K562 (cell line): ENCODE measurements at regions not wholly inside any gene's neighbourhood (a gene's known extent, or its start where the extent isn't known, plus 50 kb on each side); places are given as distances from the start of the nearest gene placed in this dataset.

ENCODE experiments used
- ATAC-seq: fragments of 200-7000 bp; cut with Tn5 transposase; 3 replicates; pipeline ENCODE4 v1.9.1; 2020; ENCODE audit warnings: moderate library complexity
- BruUV-seq: library from RNA; stranded (reverse); fragments of 400-500 nt; replicated peaks from 2 replicates; lab custom pipeline; 2021; lab: Mats Ljungman, UMichigan
- CTCF ChIA-PET: fragments of 300-600 bp; formaldehyde crosslinking; extraction: SDS; loops from one replicate; lab custom pipeline; 2021; ENCODE audit warnings: low intra/inter-chr PET ratio; lab: Yijun Ruan, JAX
- POLR2A ChIA-PET: fragments of 300-600, 350-650 bp; sonication (Branson Sonifier 250); formaldehyde crosslinking; extraction: SDS; loops from one replicate; lab custom pipeline; 2021; ENCODE audit warnings: antibody characterized with exemption, inconsistent platforms; lab: Yijun Ruan, JAX
- DNase-seq, 4 experiments: peaks; one replicate each; pipeline versions ENCODE4 v3.0.0 to v3.0.0-alpha.2; 2011 to 2018; ENCODE audit warnings: low spot score in 3 of 4, mixed read lengths in 3 of 4; ENCODE audit errors: extremely low read depth in 1 of 4
- FAIRE-seq: peaks from 2 replicates; lab custom pipeline; 2011; peaks lifted over from hg19 to GRCh38; lab: Jason Lieb, UNC
- H2AFZ ChIP-seq: 2 replicates; pipeline ENCODE4 v1.6.0; 2011; ENCODE audit warnings: low read depth, low read length, control low read depth, inconsistent platforms
- H3K27ac ChIP-seq: fragments of 200-600 bp; 3 replicates; pipeline ENCODE4 v1.8.0; 2011; ENCODE audit warnings: low read depth, mild to moderate bottlenecking, control low read depth, inconsistent platforms, low read length, moderate library complexity, mixed read lengths; ENCODE audit errors: extremely low read depth
- H3K27me3 ChIP-seq, 2 experiments: fragments of 300-600 bp in 1 of 2; 2 replicates in 1 of 2; 3 replicates in 1 of 2; pipeline versions ENCODE4 v1.6.0 to v1.8.0; 2011; ENCODE audit warnings: inconsistent platforms in 2 of 2, low read length in 2 of 2, mild to moderate bottlenecking in 1 of 2, mixed read lengths in 1 of 2, moderate library complexity in 1 of 2; ENCODE audit not compliant: control insufficient read depth in 2 of 2, insufficient read depth in 2 of 2
- H3K36me3 ChIP-seq: fragments of 300-600 bp; 3 replicates; pipeline ENCODE4 v1.8.0; 2011; ENCODE audit warnings: mild to moderate bottlenecking, low read length, inconsistent platforms; ENCODE audit not compliant: control insufficient read depth, insufficient read depth
- H3K4me1 ChIP-seq, 2 experiments: fragments of 200-600 bp in 1 of 2; replicated peaks in 1 of 2; 2 replicates in 1 of 2; 3 replicates in 1 of 2; pipeline versions ENCODE4 v1.5.1 to v1.8.0; 2011; ENCODE audit warnings: inconsistent platforms in 2 of 2, low read length in 2 of 2, mild to moderate bottlenecking in 1 of 2, mixed read lengths in 1 of 2, moderate library complexity in 1 of 2; ENCODE audit not compliant: control insufficient read depth in 2 of 2, insufficient read depth in 2 of 2
- H3K4me2 ChIP-seq: 2 replicates; pipeline ENCODE4 v1.6.1; 2011; ENCODE audit warnings: low read length, control low read depth, inconsistent platforms, mixed read lengths; ENCODE audit not compliant: insufficient read depth
- H3K4me3 ChIP-seq: fragments of 200-600 bp; sonication (generic), shearing (Covaris generic); 2 replicates; pipeline ENCODE4 v1.5.1; 2016; ENCODE audit warnings: control low read depth, inconsistent platforms
- H3K79me2 ChIP-seq: fragments of 200-600 bp; 3 replicates; pipeline ENCODE4 v1.8.0; 2011; ENCODE audit warnings: low read length, inconsistent platforms; ENCODE audit not compliant: control insufficient read depth, insufficient read depth
- H3K9ac ChIP-seq, 2 experiments: 2 replicates each; pipeline versions ENCODE4 v1.6.0 to v1.6.1; 2011; ENCODE audit warnings: low read depth in 2 of 2, low read length in 2 of 2, control low read depth in 1 of 2, inconsistent platforms in 1 of 2, mild to moderate bottlenecking in 1 of 2, mixed read lengths in 1 of 2; ENCODE audit not compliant: insufficient read depth in 1 of 2
- H3K9me1 ChIP-seq: one replicate; pipeline ENCODE4 v1.6.0; 2011; ENCODE audit warnings: inconsistent platforms, mild to moderate bottlenecking, low read length, moderate library complexity; ENCODE audit not compliant: control insufficient read depth, insufficient read depth
- H3K9me3 ChIP-seq: replicated peaks from 2 replicates; pipeline ENCODE4 v1.5.1; 2011; ENCODE audit warnings: low read depth, low read length, inconsistent platforms; ENCODE audit not compliant: control insufficient read depth, insufficient read depth
- H4K20me1 ChIP-seq: replicated peaks from 2 replicates; pipeline ENCODE4 v1.6.1; 2011; ENCODE audit warnings: low read length, inconsistent platforms, mixed read lengths; ENCODE audit not compliant: control insufficient read depth, insufficient read depth
- POLR2G ChIP-seq: fragments of 200-400 bp; formaldehyde crosslinking; IDR thresholded peaks from 2 replicates; pipeline ENCODE4 v1.6.1; 2017; ENCODE audit warnings: low read depth, mild to moderate bottlenecking, antibody characterized with exemption, low read length, moderate library complexity
- PPARD ChIP-seq: fragments of 250-450 bp; sonication (Bioruptor Pico); IDR thresholded peaks from 2 replicates; pipeline ENCODE4 v1.8.0; 2022; ENCODE audit warnings: inconsistent platforms, mild to moderate bottlenecking, moderate library complexity
- TAF1 ChIP-seq: IDR thresholded peaks from 2 replicates; pipeline ENCODE4 v1.6.1; 2011; ENCODE audit warnings: mild to moderate bottlenecking, low read length, moderate library complexity; ENCODE audit not compliant: insufficient read depth, control insufficient read depth, severe bottlenecking; ENCODE audit errors: extremely low read depth
- ZFP36 ChIP-seq: fragments of 150-350 bp; IDR thresholded peaks from 2 replicates; pipeline ENCODE4 v1.6.1; 2018; ENCODE audit warnings: low read length, low read depth; ENCODE audit not compliant: partially characterized antibody
- ZNF232 ChIP-seq: sonication (generic); formaldehyde crosslinking; IDR thresholded peaks from 2 replicates; pipeline ENCODE4 v1.8.0; 2022; ENCODE audit warnings: mild to moderate bottlenecking, missing genetic modification reagents
- ZNF668 ChIP-seq: fragments of 250-450 bp; sonication (Bioruptor Pico); IDR thresholded peaks from 2 replicates; pipeline ENCODE4 v1.8.0; 2022; ENCODE audit warnings: mild to moderate bottlenecking, inconsistent platforms
- WGBS: fragments of 100-300 bp; shearing (Covaris generic); methylation state at CpG from one replicate; pipeline ENCODE4 v1.1.6; 2016; ENCODE audit warnings: low coverage, mixed read lengths; ENCODE audit not compliant: insufficient coverage; ENCODE audit errors: missing lambda C conversion rate; 5-methylcytosine and 5-hydroxymethylcytosine counted together
- in situ Hi-C: fragments of 300-500 bp; cut with MboI; formaldehyde crosslinking; loops from 4 replicates; pipeline ENCODE4 v1.15.0; 2018; ENCODE audit warnings: inconsistent platforms, mixed read lengths
- intact Hi-C: fragments of 100-400 bp; cut with micrococcal nuclease; formaldehyde crosslinking; loops from 2 replicates; pipeline ENCODE4 v1.14.2; 2022
- TF ChIP-seq, protein P1 (sequence below): fragments of 450-650 bp; formaldehyde crosslinking; IDR thresholded peaks from 2 replicates; pipeline ENCODE4 v1.4.0; 2020; ENCODE audit warnings: mild to moderate bottlenecking, moderate library complexity

DNA sequence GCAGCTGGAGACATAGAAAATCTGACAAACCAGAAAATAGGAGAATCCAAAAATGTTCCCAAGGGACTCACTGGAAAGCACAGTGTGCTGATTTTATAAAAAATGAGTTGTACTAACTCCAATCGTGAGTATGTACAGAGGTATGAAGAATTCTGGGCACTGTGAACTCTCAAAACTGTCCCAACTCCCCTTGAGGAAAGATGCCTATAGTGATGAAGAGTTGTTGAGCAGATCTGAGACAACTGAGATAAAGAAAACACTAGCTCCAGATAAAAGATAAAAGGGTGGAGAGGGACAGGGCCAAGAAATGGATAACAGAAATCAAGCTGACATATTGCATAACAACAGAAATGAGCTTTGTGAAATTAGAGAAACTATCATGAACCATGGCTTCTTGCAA, 481.4 kb downstream of the MAFB start:
- Histone ChIP-seq H3K4me1 (no peaks in the 10 kb centered on the region), H3K4me3 (no peak overlapping the region), H3K9ac (no peak overlapping the region), H3K79me2 (no peaks in the 10 kb centered on the region), H3K9me3 (no peaks in the 10 kb centered on the region), H3K36me3 (no peaks in the 10 kb centered on the region), H4K20me1 (no peaks in the 10 kb centered on the region), H3K27me3 (no peaks in the 10 kb centered on the region), H3K9me1 (no peaks in the 10 kb centered on the region), H2AFZ (no peak overlapping the region), H3K4me2 (no peak overlapping the region), H3K27ac (no peak overlapping the region)
- POLR2A ChIA-PET, result no interaction called here
- TF ChIP-seq ZNF668 (CRISPR knock-in tag) (no peak), POLR2G (no peak), PPARD (CRISPR knock-in tag) (no peak), ZFP36 (no peak), ZNF232 (no peak), TAF1 (no peak)
- TF ChIP-seq, protein P1, sequence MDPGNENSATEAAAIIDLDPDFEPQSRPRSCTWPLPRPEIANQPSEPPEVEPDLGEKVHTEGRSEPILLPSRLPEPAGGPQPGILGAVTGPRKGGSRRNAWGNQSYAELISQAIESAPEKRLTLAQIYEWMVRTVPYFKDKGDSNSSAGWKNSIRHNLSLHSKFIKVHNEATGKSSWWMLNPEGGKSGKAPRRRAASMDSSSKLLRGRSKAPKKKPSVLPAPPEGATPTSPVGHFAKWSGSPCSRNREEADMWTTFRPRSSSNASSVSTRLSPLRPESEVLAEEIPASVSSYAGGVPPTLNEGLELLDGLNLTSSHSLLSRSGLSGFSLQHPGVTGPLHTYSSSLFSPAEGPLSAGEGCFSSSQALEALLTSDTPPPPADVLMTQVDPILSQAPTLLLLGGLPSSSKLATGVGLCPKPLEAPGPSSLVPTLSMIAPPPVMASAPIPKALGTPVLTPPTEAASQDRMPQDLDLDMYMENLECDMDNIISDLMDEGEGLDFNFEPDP (CRISPR knock-in tag), result no peak
- DNase-seq (no peak), ATAC-seq (no peak), FAIRE-seq (no peak)
- CTCF ChIA-PET, result no interaction called here
- WGBS, result 0% methylated on average over 1 of the region's 1 CpG
- in situ Hi-C loops (no loop called here), intact Hi-C loops (no loop called here)
- no TSS peak for BruUV-seq
